SK-N-SH treated with all-trans-retinoic acid at 6 μM for 48 hours (cell line): ENCODE measurements at regions not wholly inside any gene's neighbourhood (a gene's known extent, or its start where the extent isn't known, plus 50 kb on each side); places are given as distances from the start of the nearest gene placed in this dataset.

Experiments used
- ATAC-seq: fragments of 200-7000 bp; cut with Tn5 transposase; 3 replicates; pipeline ENCODE4 v1.9.1; 2020; ENCODE audit warnings: mild to moderate bottlenecking, moderate library complexity
- ARNTL ChIP-seq: fragments of 450-650 bp; formaldehyde crosslinking; IDR thresholded peaks from 2 replicates; pipeline ENCODE4 v1.5.0; 2020; ENCODE audit warnings: low read depth, mild to moderate bottlenecking, moderate library complexity, borderline replicate concordance
- BACH2 ChIP-seq: fragments of 250-450 bp; sonication (Bioruptor Pico); IDR thresholded peaks from 2 replicates; pipeline ENCODE4 v1.9.0; 2021; ENCODE audit warnings: mild to moderate bottlenecking, borderline replicate concordance
- CSDC2 ChIP-seq: fragments of 250-450 bp; sonication (Bioruptor Pico); IDR thresholded peaks from 2 replicates; pipeline ENCODE4 v1.5.0; 2020; ENCODE audit warnings: mild to moderate bottlenecking, moderate library complexity
- ESRRG ChIP-seq: fragments of 250-450 bp; sonication (Bioruptor Pico); IDR thresholded peaks from 2 replicates; pipeline ENCODE4 v1.6.1; 2021; ENCODE audit warnings: mild to moderate bottlenecking
- GLIS3 ChIP-seq: fragments of 250-450 bp; sonication (Bioruptor Pico); IDR thresholded peaks from 2 replicates; pipeline ENCODE4 v1.5.0; 2020; ENCODE audit warnings: mild to moderate bottlenecking, moderate library complexity
- ISL1 ChIP-seq: fragments of 250-450 bp; sonication (Bioruptor Pico); IDR thresholded peaks from 2 replicates; pipeline ENCODE4 v2.1.2; 2022; ENCODE audit warnings: mild to moderate bottlenecking, moderate library complexity
- OSR1 ChIP-seq: fragments of 250-450 bp; sonication (Bioruptor Pico); IDR thresholded peaks from 2 replicates; pipeline ENCODE4 v1.8.0; 2022; ENCODE audit warnings: moderate library complexity, mild to moderate bottlenecking, inconsistent platforms
- PPARA ChIP-seq: fragments of 250-450 bp; sonication (Bioruptor Pico); IDR thresholded peaks from 2 replicates; pipeline ENCODE4 v1.5.0; 2020; ENCODE audit warnings: mild to moderate bottlenecking, borderline replicate concordance
- RARB ChIP-seq: fragments of 250-450 bp; sonication (Bioruptor Pico); IDR thresholded peaks from 2 replicates; pipeline ENCODE4 v1.8.0; 2021; ENCODE audit warnings: mild to moderate bottlenecking, moderate library complexity
- SNAI2 ChIP-seq: fragments of 250-450 bp; sonication (Bioruptor Pico); IDR thresholded peaks from 2 replicates; pipeline ENCODE4 v1.5.0; 2020; ENCODE audit warnings: mild to moderate bottlenecking, moderate library complexity
- TCF4 ChIP-seq: fragments of 250-450 bp; sonication (Bioruptor Pico); IDR thresholded peaks from 2 replicates; pipeline ENCODE4 v1.8.0; 2021; ENCODE audit warnings: mild to moderate bottlenecking, moderate library complexity, borderline replicate concordance
- TOX ChIP-seq: fragments of 250-450 bp; sonication (Bioruptor Pico); IDR thresholded peaks from 2 replicates; pipeline ENCODE4 v1.8.0; 2021; ENCODE audit warnings: mild to moderate bottlenecking, moderate library complexity, borderline replicate concordance
- ZC3H10 ChIP-seq: fragments of 250-450 bp; sonication (Bioruptor Pico); IDR thresholded peaks from 2 replicates; pipeline ENCODE4 v1.5.1; 2021; ENCODE audit warnings: mild to moderate bottlenecking, moderate library complexity
- ZFP3 ChIP-seq: fragments of 250-450 bp; sonication (Bioruptor Pico); IDR thresholded peaks from 2 replicates; pipeline ENCODE4 v1.5.0; 2020; ENCODE audit warnings: mild to moderate bottlenecking, moderate library complexity
- ZFP30 ChIP-seq: fragments of 450-650 bp; formaldehyde crosslinking; IDR thresholded peaks from 2 replicates; pipeline ENCODE4 v1.5.0; 2022; ENCODE audit warnings: mild to moderate bottlenecking, moderate library complexity
- ZNF565 ChIP-seq: fragments of 450-650 bp; formaldehyde crosslinking; conservative IDR thresholded peaks from 2 replicates; pipeline ENCODE4 v1.5.0; 2020; ENCODE audit warnings: low read depth, mild to moderate bottlenecking, moderate library complexity
- ZNF70 ChIP-seq: fragments of 450-650 bp; formaldehyde crosslinking; IDR thresholded peaks from 2 replicates; pipeline ENCODE4 v1.5.0; 2020; ENCODE audit warnings: mild to moderate bottlenecking, moderate library complexity
- ZNF8 ChIP-seq: fragments of 450-650 bp; formaldehyde crosslinking; IDR thresholded peaks from 2 replicates; pipeline ENCODE4 v1.5.0; 2020; ENCODE audit warnings: mild to moderate bottlenecking, moderate library complexity
- TF ChIP-seq, protein P1 (sequence below): fragments of 250-450 bp; sonication (Bioruptor Pico); IDR thresholded peaks from 2 replicates; pipeline ENCODE4 v1.5.1; 2020; ENCODE audit warnings: low read depth, mild to moderate bottlenecking, moderate library complexity
- TF ChIP-seq, protein P2 (sequence below): fragments of 250-450 bp; sonication (Bioruptor Pico); IDR thresholded peaks from 2 replicates; pipeline ENCODE4 v1.8.0; 2021; ENCODE audit warnings: low read depth, mild to moderate bottlenecking, moderate library complexity, borderline replicate concordance
- TF ChIP-seq, protein P3 (sequence below): fragments of 250-450 bp; sonication (Bioruptor Pico); IDR thresholded peaks from 2 replicates; pipeline ENCODE4 v1.5.0; 2020; ENCODE audit warnings: mild to moderate bottlenecking, moderate library complexity
- TF ChIP-seq, protein P4 (sequence below): fragments of 250-450 bp; sonication (Bioruptor Pico); IDR thresholded peaks from 2 replicates; pipeline ENCODE4 v1.5.1; 2021; ENCODE audit warnings: mild to moderate bottlenecking, moderate library complexity
- TF ChIP-seq, protein P5 (sequence below): fragments of 250-450 bp; sonication (Bioruptor Pico); IDR thresholded peaks from 2 replicates; pipeline ENCODE4 v1.8.0; 2020; ENCODE audit warnings: mild to moderate bottlenecking, moderate library complexity, borderline replicate concordance

DNA sequence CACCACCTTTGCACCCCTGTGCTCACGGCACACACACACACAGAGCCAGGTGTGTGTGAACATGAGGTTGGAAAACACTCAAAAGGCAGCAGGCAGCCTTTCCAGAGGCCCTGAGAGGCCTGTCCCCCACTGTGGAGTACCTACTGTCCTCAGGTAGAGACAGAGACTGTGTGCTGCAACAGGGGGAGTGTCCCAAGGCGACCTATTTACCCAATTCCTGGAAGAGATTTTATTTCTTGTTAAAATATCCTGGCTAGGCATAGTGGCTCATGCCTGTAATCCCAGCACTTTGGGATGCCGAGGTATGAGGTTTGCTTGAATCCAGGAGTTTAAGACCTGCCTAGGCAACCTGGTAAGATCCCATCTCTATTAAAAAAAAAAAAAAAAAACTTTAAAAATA lies 108.5 kb downstream of the COPRS start:
- TF ChIP-seq ISL1 (no peak), ZFP3 (CRISPR knock-in tag) (no peak), TOX (CRISPR knock-in tag) (no peak), BACH2 (no peak), ESRRG (CRISPR knock-in tag) (no peak), SNAI2 (no peak), ZFP30 (no peak), ZC3H10 (CRISPR knock-in tag) (no peak), ARNTL (CRISPR knock-in tag) (no peak), PPARA (CRISPR knock-in tag) (no peak), ZNF8 (CRISPR knock-in tag) (no peak), ZNF565 (CRISPR knock-in tag) (no peak), GLIS3 (CRISPR knock-in tag) (no peak), TCF4 (no peak)
- TF ChIP-seq, protein P1, sequence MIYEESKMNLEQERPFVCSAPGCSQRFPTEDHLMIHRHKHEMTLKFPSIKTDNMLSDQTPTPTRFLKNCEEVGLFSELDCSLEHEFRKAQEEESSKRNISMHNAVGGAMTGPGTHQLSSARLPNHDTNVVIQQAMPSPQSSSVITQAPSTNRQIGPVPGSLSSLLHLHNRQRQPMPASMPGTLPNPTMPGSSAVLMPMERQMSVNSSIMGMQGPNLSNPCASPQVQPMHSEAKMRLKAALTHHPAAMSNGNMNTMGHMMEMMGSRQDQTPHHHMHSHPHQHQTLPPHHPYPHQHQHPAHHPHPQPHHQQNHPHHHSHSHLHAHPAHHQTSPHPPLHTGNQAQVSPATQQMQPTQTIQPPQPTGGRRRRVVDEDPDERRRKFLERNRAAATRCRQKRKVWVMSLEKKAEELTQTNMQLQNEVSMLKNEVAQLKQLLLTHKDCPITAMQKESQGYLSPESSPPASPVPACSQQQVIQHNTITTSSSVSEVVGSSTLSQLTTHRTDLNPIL (CRISPR knock-in tag) = no peak
- TF ChIP-seq, protein P2, sequence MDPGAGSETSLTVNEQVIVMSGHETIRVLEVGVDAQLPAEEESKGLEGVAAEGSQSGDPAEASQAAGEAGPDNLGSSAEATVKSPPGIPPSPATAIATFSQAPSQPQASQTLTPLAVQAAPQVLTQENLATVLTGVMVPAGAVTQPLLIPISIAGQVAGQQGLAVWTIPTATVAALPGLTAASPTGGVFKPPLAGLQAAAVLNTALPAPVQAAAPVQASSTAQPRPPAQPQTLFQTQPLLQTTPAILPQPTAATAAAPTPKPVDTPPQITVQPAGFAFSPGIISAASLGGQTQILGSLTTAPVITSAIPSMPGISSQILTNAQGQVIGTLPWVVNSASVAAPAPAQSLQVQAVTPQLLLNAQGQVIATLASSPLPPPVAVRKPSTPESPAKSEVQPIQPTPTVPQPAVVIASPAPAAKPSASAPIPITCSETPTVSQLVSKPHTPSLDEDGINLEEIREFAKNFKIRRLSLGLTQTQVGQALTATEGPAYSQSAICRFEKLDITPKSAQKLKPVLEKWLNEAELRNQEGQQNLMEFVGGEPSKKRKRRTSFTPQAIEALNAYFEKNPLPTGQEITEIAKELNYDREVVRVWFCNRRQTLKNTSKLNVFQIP (CRISPR knock-in tag) = no peak
- TF ChIP-seq, protein P3, sequence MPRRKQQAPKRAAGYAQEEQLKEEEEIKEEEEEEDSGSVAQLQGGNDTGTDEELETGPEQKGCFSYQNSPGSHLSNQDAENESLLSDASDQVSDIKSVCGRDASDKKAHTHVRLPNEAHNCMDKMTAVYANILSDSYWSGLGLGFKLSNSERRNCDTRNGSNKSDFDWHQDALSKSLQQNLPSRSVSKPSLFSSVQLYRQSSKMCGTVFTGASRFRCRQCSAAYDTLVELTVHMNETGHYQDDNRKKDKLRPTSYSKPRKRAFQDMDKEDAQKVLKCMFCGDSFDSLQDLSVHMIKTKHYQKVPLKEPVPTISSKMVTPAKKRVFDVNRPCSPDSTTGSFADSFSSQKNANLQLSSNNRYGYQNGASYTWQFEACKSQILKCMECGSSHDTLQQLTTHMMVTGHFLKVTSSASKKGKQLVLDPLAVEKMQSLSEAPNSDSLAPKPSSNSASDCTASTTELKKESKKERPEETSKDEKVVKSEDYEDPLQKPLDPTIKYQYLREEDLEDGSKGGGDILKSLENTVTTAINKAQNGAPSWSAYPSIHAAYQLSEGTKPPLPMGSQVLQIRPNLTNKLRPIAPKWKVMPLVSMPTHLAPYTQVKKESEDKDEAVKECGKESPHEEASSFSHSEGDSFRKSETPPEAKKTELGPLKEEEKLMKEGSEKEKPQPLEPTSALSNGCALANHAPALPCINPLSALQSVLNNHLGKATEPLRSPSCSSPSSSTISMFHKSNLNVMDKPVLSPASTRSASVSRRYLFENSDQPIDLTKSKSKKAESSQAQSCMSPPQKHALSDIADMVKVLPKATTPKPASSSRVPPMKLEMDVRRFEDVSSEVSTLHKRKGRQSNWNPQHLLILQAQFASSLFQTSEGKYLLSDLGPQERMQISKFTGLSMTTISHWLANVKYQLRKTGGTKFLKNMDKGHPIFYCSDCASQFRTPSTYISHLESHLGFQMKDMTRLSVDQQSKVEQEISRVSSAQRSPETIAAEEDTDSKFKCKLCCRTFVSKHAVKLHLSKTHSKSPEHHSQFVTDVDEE (CRISPR knock-in tag) = no peak
- TF ChIP-seq, protein P4, sequence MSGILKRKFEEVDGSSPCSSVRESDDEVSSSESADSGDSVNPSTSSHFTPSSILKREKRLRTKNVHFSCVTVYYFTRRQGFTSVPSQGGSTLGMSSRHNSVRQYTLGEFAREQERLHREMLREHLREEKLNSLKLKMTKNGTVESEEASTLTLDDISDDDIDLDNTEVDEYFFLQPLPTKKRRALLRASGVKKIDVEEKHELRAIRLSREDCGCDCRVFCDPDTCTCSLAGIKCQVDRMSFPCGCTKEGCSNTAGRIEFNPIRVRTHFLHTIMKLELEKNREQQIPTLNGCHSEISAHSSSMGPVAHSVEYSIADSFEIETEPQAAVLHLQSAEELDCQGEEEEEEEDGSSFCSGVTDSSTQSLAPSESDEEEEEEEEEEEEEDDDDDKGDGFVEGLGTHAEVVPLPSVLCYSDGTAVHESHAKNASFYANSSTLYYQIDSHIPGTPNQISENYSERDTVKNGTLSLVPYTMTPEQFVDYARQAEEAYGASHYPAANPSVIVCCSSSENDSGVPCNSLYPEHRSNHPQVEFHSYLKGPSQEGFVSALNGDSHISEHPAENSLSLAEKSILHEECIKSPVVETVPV = no peak
- TF ChIP-seq, all 23 proteins: peak for 0
- no peak for ATAC-seq

DNA sequence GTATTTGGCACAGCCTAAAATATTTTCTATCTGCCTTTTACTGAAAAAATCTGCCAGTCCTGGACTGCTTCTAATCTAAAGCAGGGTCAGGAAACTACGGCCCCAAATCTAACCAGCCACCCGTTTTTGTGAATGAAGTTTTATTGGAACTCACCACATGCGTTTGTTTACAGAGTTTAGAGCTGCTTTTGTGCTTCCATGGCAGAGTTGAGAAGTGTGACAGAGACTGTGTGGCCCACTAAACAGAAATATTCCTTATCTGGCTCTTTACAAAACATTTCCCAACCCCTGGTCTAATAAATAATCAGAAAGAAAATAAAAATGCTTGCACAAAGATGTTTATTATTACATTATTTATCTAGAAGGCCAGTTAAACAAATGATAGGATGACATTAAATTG lies 110.2 kb downstream of the COPRS start:
- TF ChIP-seq BACH2 = no peak
- no peak for TF ChIP-seq ESRRG (CRISPR knock-in tag)
- no peak for TF ChIP-seq RARB
- no peak for TF ChIP-seq ZC3H10 (CRISPR knock-in tag)
- TF ChIP-seq, protein P5, sequence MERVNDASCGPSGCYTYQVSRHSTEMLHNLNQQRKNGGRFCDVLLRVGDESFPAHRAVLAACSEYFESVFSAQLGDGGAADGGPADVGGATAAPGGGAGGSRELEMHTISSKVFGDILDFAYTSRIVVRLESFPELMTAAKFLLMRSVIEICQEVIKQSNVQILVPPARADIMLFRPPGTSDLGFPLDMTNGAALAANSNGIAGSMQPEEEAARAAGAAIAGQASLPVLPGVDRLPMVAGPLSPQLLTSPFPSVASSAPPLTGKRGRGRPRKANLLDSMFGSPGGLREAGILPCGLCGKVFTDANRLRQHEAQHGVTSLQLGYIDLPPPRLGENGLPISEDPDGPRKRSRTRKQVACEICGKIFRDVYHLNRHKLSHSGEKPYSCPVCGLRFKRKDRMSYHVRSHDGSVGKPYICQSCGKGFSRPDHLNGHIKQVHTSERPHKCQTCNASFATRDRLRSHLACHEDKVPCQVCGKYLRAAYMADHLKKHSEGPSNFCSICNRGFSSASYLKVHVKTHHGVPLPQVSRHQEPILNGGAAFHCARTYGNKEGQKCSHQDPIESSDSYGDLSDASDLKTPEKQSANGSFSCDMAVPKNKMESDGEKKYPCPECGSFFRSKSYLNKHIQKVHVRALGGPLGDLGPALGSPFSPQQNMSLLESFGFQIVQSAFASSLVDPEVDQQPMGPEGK (CRISPR knock-in tag) = no peak
- no peak for TF ChIP-seq OSR1 (CRISPR knock-in tag)
- TF ChIP-seq ISL1 = no peak
- no peak for TF ChIP-seq GLIS3 (CRISPR knock-in tag)
- no peak for TF ChIP-seq ZNF8 (CRISPR knock-in tag)
- no peak for TF ChIP-seq ZFP30
- no peak for TF ChIP-seq CSDC2
- TF ChIP-seq, protein P1 (CRISPR knock-in tag) = no peak
- TF ChIP-seq, protein P4 = no peak
- TF ChIP-seq ZNF565 (CRISPR knock-in tag) = no peak
- TF ChIP-seq SNAI2 = no peak
- no peak for TF ChIP-seq ZNF70 (CRISPR knock-in tag)
- TF ChIP-seq, protein P2 (CRISPR knock-in tag) = no peak
- no peak for TF ChIP-seq TCF4
- TF ChIP-seq PPARA (CRISPR knock-in tag) = no peak
- no peak for TF ChIP-seq ZFP3 (CRISPR knock-in tag)
- TF ChIP-seq, all 23 proteins: peak for 0
- ATAC-seq = no peak
